GM23338 (cell line): ENCODE measurements at regions not wholly inside any gene's neighbourhood (a gene's known extent, or its start where the extent isn't known, plus 50 kb on each side); places are given as distances from the start of the nearest gene placed in this dataset.

Experiments
- ATAC-seq: fragments of 200-7000 bp; cut with Tn5 transposase; 3 replicates; pipeline ENCODE4 v1.9.1; 2020
- DNase-seq: peaks from one replicate; pipeline ENCODE4 v3.0.0-alpha.2; 2015; ENCODE audit warnings: low spot score
- H2AFZ ChIP-seq: fragments of 200-600 bp; sonication (generic); 2 replicates; pipeline ENCODE4 v1.8.0; 2016; ENCODE audit warnings: antibody characterized with exemption, mild to moderate bottlenecking, moderate library complexity
- H3F3A ChIP-seq: fragments of 200-600 bp; sonication (generic); replicated peaks from 2 replicates; pipeline ENCODE4 v1.8.0; 2017; ENCODE audit warnings: antibody characterized with exemption, mixed run types, low read depth
- H3K27ac ChIP-seq: fragments of 200-600 bp; sonication (generic); 2 replicates; pipeline ENCODE4 v1.6.1; 2016; ENCODE audit warnings: low read depth
- H3K27me3 ChIP-seq: fragments of 200-600 bp; sonication (generic); 2 replicates; pipeline ENCODE4 v1.8.0; 2016; ENCODE audit warnings: mild to moderate bottlenecking, mixed run types, moderate library complexity; ENCODE audit not compliant: insufficient read depth
- H3K36me3 ChIP-seq: fragments of 200-600 bp; sonication (generic); 2 replicates; pipeline ENCODE4 v1.8.0; 2016; ENCODE audit warnings: mild to moderate bottlenecking; ENCODE audit not compliant: insufficient read depth
- H3K4me1 ChIP-seq: fragments of 200-600 bp; sonication (generic); 2 replicates; pipeline ENCODE4 v1.8.0; 2016; ENCODE audit warnings: mild to moderate bottlenecking, moderate library complexity; ENCODE audit not compliant: insufficient read depth
- H3K4me2 ChIP-seq: fragments of 200-600 bp; sonication (generic); 2 replicates; pipeline ENCODE4 v1.7.1; 2017; ENCODE audit warnings: mixed run types
- H3K4me3 ChIP-seq: fragments of 200-600 bp; sonication (generic); 2 replicates; pipeline ENCODE4 v1.6.1; 2016; ENCODE audit warnings: mixed run types
- H3K79me2 ChIP-seq: fragments of 200-600 bp; sonication (generic); replicated peaks from 2 replicates; pipeline ENCODE4 v1.8.0; 2017; ENCODE audit warnings: mild to moderate bottlenecking; ENCODE audit not compliant: insufficient read depth
- H3K9me2 ChIP-seq: fragments of 200-600 bp; sonication (generic); 2 replicates; pipeline ENCODE4 v1.8.0; 2017; ENCODE audit not compliant: insufficient read depth
- H4K20me1 ChIP-seq: fragments of 200-600 bp; sonication (generic); replicated peaks from 2 replicates; pipeline ENCODE4 v1.8.0; 2017; ENCODE audit warnings: mild to moderate bottlenecking; ENCODE audit not compliant: insufficient read depth
- H3K27ac Mint-ChIP-seq: 2 replicates; pipeline ENCODE4 v1.8.0; 2020; ENCODE audit warnings: inconsistent platforms, mild to moderate bottlenecking, moderate library complexity, mixed read lengths
- H3K27me3 Mint-ChIP-seq: 3 replicates; pipeline ENCODE4 v1.8.0; 2022; ENCODE audit warnings: low read depth, mild to moderate bottlenecking, moderate library complexity, mixed read lengths, inconsistent platforms; ENCODE audit not compliant: insufficient read depth, poor library complexity
- H3K36me3 Mint-ChIP-seq: 3 replicates; pipeline ENCODE4 v1.8.0; 2021; ENCODE audit warnings: low read depth, mild to moderate bottlenecking, inconsistent platforms, moderate library complexity, mixed read lengths
- H3K4me1 Mint-ChIP-seq: 3 replicates; pipeline ENCODE4 v1.8.0; 2020; ENCODE audit warnings: mild to moderate bottlenecking, inconsistent platforms, mixed read lengths
- H3K4me3 Mint-ChIP-seq: 3 replicates; pipeline ENCODE4 v1.8.0; 2021; ENCODE audit warnings: moderate library complexity, mild to moderate bottlenecking, inconsistent platforms, mixed read lengths
- H3K9me3 Mint-ChIP-seq: 3 replicates; pipeline ENCODE4 v1.8.0; 2020; ENCODE audit warnings: moderate library complexity, mild to moderate bottlenecking, inconsistent platforms, mixed read lengths
- CREB1 ChIP-seq: fragments of 250-450 bp; sonication (Bioruptor Pico); IDR thresholded peaks from 2 replicates; pipeline ENCODE4 v1.5.0; 2020; ENCODE audit warnings: low read depth, mild to moderate bottlenecking, moderate library complexity
- ETS1 ChIP-seq: IDR thresholded peaks from 2 replicates; pipeline ENCODE4 v1.6.1; 2016; ENCODE audit warnings: antibody characterized with exemption
- EZH2 ChIP-seq: fragments of 200-600 bp; sonication (generic); IDR thresholded peaks from one replicate; pipeline ENCODE4 v1.8.0; 2017; ENCODE audit warnings: antibody characterized with exemption, mild to moderate bottlenecking, low read depth; ENCODE audit not compliant: unreplicated experiment
- EZH2phosphoT487 ChIP-seq: fragments of 200-600 bp; sonication (generic); IDR thresholded peaks from one replicate; pipeline ENCODE4 v1.8.1; 2018; ENCODE audit warnings: antibody characterized with exemption; ENCODE audit not compliant: unreplicated experiment
- JUNB ChIP-seq: IDR thresholded peaks from one replicate; pipeline ENCODE4 v1.6.1; 2016; ENCODE audit warnings: antibody characterized with exemption; ENCODE audit not compliant: unreplicated experiment
- NANOG ChIP-seq: IDR thresholded peaks from 2 replicates; pipeline ENCODE4 v1.6.1; 2016; ENCODE audit warnings: antibody characterized with exemption, borderline replicate concordance
- POLR2AphosphoS5 ChIP-seq: IDR thresholded peaks from 2 replicates; pipeline ENCODE4 v1.6.1; 2016; ENCODE audit warnings: antibody characterized with exemption, low read depth
- STAT1 ChIP-seq: IDR thresholded peaks from one replicate; pipeline ENCODE4 v1.6.1; 2016; ENCODE audit warnings: antibody characterized with exemption; ENCODE audit not compliant: unreplicated experiment
- ZNF114 ChIP-seq: fragments of 250-450 bp; sonication (Bioruptor Pico); IDR thresholded peaks from 2 replicates; pipeline ENCODE4 v1.5.0; 2020; ENCODE audit warnings: mild to moderate bottlenecking, moderate library complexity
- ZNF331 ChIP-seq: fragments of 250-450 bp; sonication (Bioruptor Pico); IDR thresholded peaks from 2 replicates; pipeline ENCODE4 v1.5.0; 2020; ENCODE audit warnings: low read depth, mild to moderate bottlenecking, moderate library complexity
- ZNF462 ChIP-seq: fragments of 250-450 bp; sonication (Bioruptor Pico); IDR thresholded peaks from 2 replicates; pipeline ENCODE4 v1.5.0; 2020; ENCODE audit warnings: mild to moderate bottlenecking, moderate library complexity
- TF ChIP-seq, protein P1 (sequence below), 2 experiments: fragments of 200-600 bp in 1 of 2; sonication (generic) in 1 of 2; conservative IDR thresholded peaks; 2 replicates each; pipeline versions ENCODE4 v1.5.1 to v1.6.1; 2016 to 2017; ENCODE audit warnings: antibody characterized with exemption in 2 of 2, low read depth in 2 of 2, mild to moderate bottlenecking in 2 of 2, moderate library complexity in 1 of 2

DNA sequence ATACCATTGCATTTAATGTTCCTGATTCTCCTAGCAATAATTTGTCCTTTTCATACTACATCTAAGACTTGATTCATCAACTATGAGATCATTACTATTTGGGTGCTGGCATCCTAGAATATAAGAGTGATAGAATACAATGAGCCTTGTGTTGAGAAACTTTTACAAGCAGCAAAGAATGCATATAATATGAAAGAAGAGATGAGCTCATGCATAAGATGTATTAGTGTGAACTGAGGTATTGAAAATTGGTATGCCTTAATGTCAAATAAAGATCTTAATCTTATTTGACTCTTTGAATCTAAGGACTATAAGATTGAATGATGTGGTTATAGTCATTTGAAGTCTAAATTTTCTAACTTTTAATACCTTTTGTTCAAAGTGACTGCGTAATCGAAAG, 220.0 kb upstream of the ARHGEF26 start:
- Histone ChIP-seq H3K4me1 (no peaks in the 10 kb centered on the region), H3K9me2 (no peaks in the 10 kb centered on the region), H3K4me2 (no peak overlapping the region), H3K4me3 (no peak overlapping the region), H3F3A (no peaks in the 10 kb centered on the region), H3K36me3 (no peaks in the 10 kb centered on the region), H3K27me3 (no peaks in the 10 kb centered on the region), H3K27ac (no peak overlapping the region), H2AFZ (no peak overlapping the region), H3K79me2 (no peaks in the 10 kb centered on the region), H4K20me1 (no peaks in the 10 kb centered on the region)
- Mint-ChIP-seq H3K4me3 (no peak overlapping the region), H3K36me3 (no peaks in the 10 kb centered on the region), H3K4me1 (peaks cover 6% of the 10 kb centered on the region; the same call in 2 of the 3 replicates), H3K27me3 (peaks cover 2% of the 10 kb centered on the region), H3K27ac (no peak overlapping the region), H3K9me3 (no peaks in the 10 kb centered on the region)
- no peak for TF ChIP-seq ZNF114
- no peak for ATAC-seq
- DNase-seq: no peak

- no peaks in the 10 kb centered on the region for H3K9me3 Mint-ChIP-seq
- H3K27me3 ChIP-seq: no peaks in the 10 kb centered on the region
- H3K4me2 ChIP-seq: no peak overlapping the region
- ATAC-seq (no peak), DNase-seq (no peak)
- H3K9me2 ChIP-seq: no peaks in the 10 kb centered on the region
- peaks cover 2% of the 10 kb centered on the region for H3K27me3 Mint-ChIP-seq
- H3K27ac Mint-ChIP-seq: no peak overlapping the region
- peaks cover 5% of the 10 kb centered on the region; the same call in 2 of the 3 replicates for H3K4me1 Mint-ChIP-seq
- H3K36me3 Mint-ChIP-seq: no peaks in the 10 kb centered on the region
- H3K27ac ChIP-seq: no peak overlapping the region
- no peaks in the 10 kb centered on the region for H3K4me1 ChIP-seq
- H3K79me2 ChIP-seq: no peaks in the 10 kb centered on the region
- no peak overlapping the region for H2AFZ ChIP-seq
- no peaks in the 10 kb centered on the region for H4K20me1 ChIP-seq
- no peaks in the 10 kb centered on the region for H3K36me3 ChIP-seq
- H3K4me3 Mint-ChIP-seq: no peak overlapping the region
- H3F3A ChIP-seq: no peaks in the 10 kb centered on the region
- no peak overlapping the region for H3K4me3 ChIP-seq
- TF ChIP-seq POLR2AphosphoS5: no peak
- no peak for TF ChIP-seq CREB1 (CRISPR knock-in tag)
- TF ChIP-seq NANOG: no peak
- TF ChIP-seq JUNB: no peak
- TF ChIP-seq, protein P1, sequence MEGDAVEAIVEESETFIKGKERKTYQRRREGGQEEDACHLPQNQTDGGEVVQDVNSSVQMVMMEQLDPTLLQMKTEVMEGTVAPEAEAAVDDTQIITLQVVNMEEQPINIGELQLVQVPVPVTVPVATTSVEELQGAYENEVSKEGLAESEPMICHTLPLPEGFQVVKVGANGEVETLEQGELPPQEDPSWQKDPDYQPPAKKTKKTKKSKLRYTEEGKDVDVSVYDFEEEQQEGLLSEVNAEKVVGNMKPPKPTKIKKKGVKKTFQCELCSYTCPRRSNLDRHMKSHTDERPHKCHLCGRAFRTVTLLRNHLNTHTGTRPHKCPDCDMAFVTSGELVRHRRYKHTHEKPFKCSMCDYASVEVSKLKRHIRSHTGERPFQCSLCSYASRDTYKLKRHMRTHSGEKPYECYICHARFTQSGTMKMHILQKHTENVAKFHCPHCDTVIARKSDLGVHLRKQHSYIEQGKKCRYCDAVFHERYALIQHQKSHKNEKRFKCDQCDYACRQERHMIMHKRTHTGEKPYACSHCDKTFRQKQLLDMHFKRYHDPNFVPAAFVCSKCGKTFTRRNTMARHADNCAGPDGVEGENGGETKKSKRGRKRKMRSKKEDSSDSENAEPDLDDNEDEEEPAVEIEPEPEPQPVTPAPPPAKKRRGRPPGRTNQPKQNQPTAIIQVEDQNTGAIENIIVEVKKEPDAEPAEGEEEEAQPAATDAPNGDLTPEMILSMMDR (conservative IDR thresholded peaks at IDR 0.05; ENCODE audit: low read depth in 2 of 2): no peak
- TF ChIP-seq ZNF114: no peak
- TF ChIP-seq ETS1: no peak
- no peak for TF ChIP-seq EZH2phosphoT487
- no peak for TF ChIP-seq STAT1
- no peak for TF ChIP-seq ZNF462 (CRISPR knock-in tag)
- TF ChIP-seq ZNF331 (CRISPR knock-in tag): no peak
- no peak for TF ChIP-seq EZH2
Measured at GRCh38 chr3:153901991-153902390, 219.2 kb upstream of the ARHGEF26 start.
